CD14-positive monocyte (primary cell): ENCODE measurements at regions not wholly inside any gene's neighbourhood (a gene's known extent, or its start where the extent isn't known, plus 50 kb on each side); places are given as distances from the start of the nearest gene placed in this dataset.

ENCODE experiments used
- DNase-seq, 3 donors: peaks; one replicate each; pipeline ENCODE4 v3.0.0-alpha.2; 2011 to 2022
- H2AFZ ChIP-seq: 2 replicates; pipeline ENCODE4 v1.6.0; 2012; ENCODE audit warnings: mild to moderate bottlenecking, low read depth, low read length, inconsistent platforms; ENCODE audit not compliant: insufficient read depth, poor library complexity, severe bottlenecking
- H3K27ac ChIP-seq, 2 donors: 1 replicate in 1 of 2; 2 replicates in 1 of 2; pipeline ENCODE4 v1.5.1; 2012 to 2013; ENCODE audit warnings: low read length in 2 of 2, control low read depth in 1 of 2, inconsistent platforms in 1 of 2, low read depth in 1 of 2, mild to moderate bottlenecking in 1 of 2
- H3K27me3 ChIP-seq, 2 donors: one replicate each; pipeline versions ENCODE4 v1.6.0 to v1.6.1; 2011 to 2013; ENCODE audit warnings: low read length in 2 of 2; ENCODE audit not compliant: control insufficient read depth in 2 of 2, insufficient read depth in 2 of 2
- H3K36me3 ChIP-seq, 2 donors: replicated peaks in 1 of 2; 1 replicate in 1 of 2; 2 replicates in 1 of 2; pipeline versions ENCODE4 v1.5.1 to v1.6.1; 2012 to 2013; ENCODE audit warnings: low read length in 2 of 2, control low read depth in 1 of 2, inconsistent platforms in 1 of 2, mild to moderate bottlenecking in 1 of 2; ENCODE audit not compliant: insufficient read depth in 2 of 2, control insufficient read depth in 1 of 2
- H3K4me1 ChIP-seq, 2 donors: 1 replicate in 1 of 2; 2 replicates in 1 of 2; pipeline versions ENCODE4 v1.5.1 to v1.6.1; 2012 to 2013; ENCODE audit warnings: low read length in 2 of 2, control low read depth in 1 of 2, inconsistent platforms in 1 of 2, mild to moderate bottlenecking in 1 of 2, moderate library complexity in 1 of 2; ENCODE audit not compliant: insufficient read depth in 2 of 2, control insufficient read depth in 1 of 2
- H3K4me2 ChIP-seq: replicated peaks from 2 replicates; pipeline ENCODE3; 2012; ENCODE audit warnings: low read length, moderate library complexity, mild to moderate bottlenecking; ENCODE audit not compliant: poor library complexity, severe bottlenecking; ENCODE audit errors: extremely low read depth
- H3K4me3 ChIP-seq, 3 experiments: fragments of 200-600 bp in 1 of 3; sonication (generic) in 1 of 3; replicated peaks in 1 of 3; 1 replicate in 2 of 3; 2 replicates in 1 of 3; pipeline ENCODE4 v1.5.1; 2011 to 2013; ENCODE audit warnings: low read length in 3 of 3, mild to moderate bottlenecking in 3 of 3, control low read depth in 2 of 3, low read depth in 2 of 3, inconsistent platforms in 1 of 3, moderate library complexity in 1 of 3
- H3K79me2 ChIP-seq: 2 replicates; pipeline ENCODE4 v1.6.0; 2012; ENCODE audit warnings: mild to moderate bottlenecking, control low read depth, inconsistent platforms, low read length, moderate library complexity; ENCODE audit not compliant: insufficient read depth
- H3K9ac ChIP-seq: 2 replicates; pipeline ENCODE4 v1.6.0; 2017; ENCODE audit warnings: low read length, mild to moderate bottlenecking; ENCODE audit not compliant: insufficient read depth, poor library complexity, severe bottlenecking
- H3K9me3 ChIP-seq, 2 donors: replicated peaks in 1 of 2; 1 replicate in 1 of 2; 2 replicates in 1 of 2; pipeline versions ENCODE4 v1.5.1 to v1.6.1; 2012 to 2013; ENCODE audit warnings: low read length in 2 of 2, control low read depth in 1 of 2; ENCODE audit not compliant: control insufficient read depth in 1 of 2, insufficient read depth in 1 of 2
- H4K20me1 ChIP-seq: 2 replicates; pipeline ENCODE4 v1.6.0; 2012; ENCODE audit warnings: mild to moderate bottlenecking, low read length, control low read depth, moderate library complexity; ENCODE audit not compliant: insufficient read depth
- H3K27ac Mint-ChIP-seq, 7 donors: one replicate each; pipeline ENCODE4 v1.8.0; 2020; ENCODE audit warnings: mild to moderate bottlenecking in 7 of 7, mixed read lengths in 7 of 7, moderate library complexity in 6 of 7, inconsistent platforms in 2 of 7
- H3K27me3 Mint-ChIP-seq, 3 donors: one replicate each; pipeline ENCODE4 v1.8.0; 2021 to 2022; ENCODE audit warnings: low read depth in 3 of 3, mild to moderate bottlenecking in 3 of 3, mixed read lengths in 3 of 3, moderate library complexity in 3 of 3, inconsistent platforms in 1 of 3
- H3K36me3 Mint-ChIP-seq, 2 donors: one replicate each; pipeline ENCODE4 v1.8.0; 2020; ENCODE audit warnings: mixed read lengths in 2 of 2, inconsistent platforms in 1 of 2, mild to moderate bottlenecking in 1 of 2
- H3K4me1 Mint-ChIP-seq: one replicate; pipeline ENCODE4 v1.8.0; 2020; ENCODE audit warnings: mild to moderate bottlenecking, mixed read lengths
- H3K4me3 Mint-ChIP-seq, 2 donors: one replicate each; pipeline ENCODE4 v1.8.0; 2020; ENCODE audit warnings: mild to moderate bottlenecking in 2 of 2, mixed read lengths in 2 of 2, moderate library complexity in 1 of 2
- H3K9me3 Mint-ChIP-seq, 7 donors: one replicate each; pipeline ENCODE4 v1.8.0; 2020 to 2022; ENCODE audit warnings: mixed read lengths in 7 of 7, mild to moderate bottlenecking in 6 of 7, moderate library complexity in 6 of 7, inconsistent platforms in 2 of 7
- WGBS: methylation state at CpG from one replicate; pipeline ENCODE4 v1.1.5; 2013; ENCODE audit warnings: missing lambda C conversion rate; ENCODE audit not compliant: insufficient coverage; 5-methylcytosine and 5-hydroxymethylcytosine counted together
- intact Hi-C, 2 donors: fragments of 100-400 bp; cut with micrococcal nuclease; formaldehyde crosslinking; loops; one replicate each; pipeline versions ENCODE4 v1.15.0 to v1.15.1; 2023
- TF ChIP-seq, protein P1 (sequence below): fragments of 200-600 bp; IDR thresholded peaks from one replicate; pipeline ENCODE4 v1.8.0; 2022; ENCODE audit warnings: antibody characterized with exemption, mild to moderate bottlenecking

DNA sequence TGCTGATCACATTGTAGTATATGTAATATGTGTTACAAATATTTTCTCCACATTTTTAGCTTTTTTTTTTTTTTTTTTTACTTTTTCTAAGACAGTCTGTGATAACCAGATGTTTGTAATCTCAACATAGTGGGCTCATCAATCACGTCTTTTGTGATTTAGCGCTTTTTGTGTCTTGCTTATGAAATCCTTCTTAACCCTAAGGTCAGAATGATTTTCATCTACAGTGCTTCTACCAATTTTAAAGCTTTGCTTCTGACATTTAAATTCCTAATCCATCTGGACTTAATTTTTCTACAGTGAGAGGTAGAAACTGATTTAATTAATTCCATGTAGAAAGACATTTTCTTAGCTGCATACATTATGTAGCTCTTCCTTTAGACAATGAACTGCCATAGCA, 626.4 kb downstream of the TNS3 start:
- no peak overlapping the region for H3K4me2 ChIP-seq
- no peak for DNase-seq
- H3K4me3 ChIP-seq = no peak overlapping the region
- no peaks in the 10 kb centered on the region for H3K27me3 ChIP-seq
- Mint-ChIP-seq H3K27me3 (peaks cover 0 to 2% (median 0%) of the 10 kb centered on the region in 3 donors), H3K9me3 (peaks cover 0 to 13% (median 3%) of the 10 kb centered on the region in 7 donors), H3K4me1 (no peaks in the 10 kb centered on the region), H3K36me3 (no peaks in the 10 kb centered on the region), H3K27ac (no peak overlapping the region), H3K4me3 (no peak overlapping the region)
- peaks cover 0 to 5% of the 10 kb centered on the region in 2 donors for H3K9me3 ChIP-seq
- no peak overlapping the region for H3K27ac ChIP-seq
- no peak overlapping the region for H3K9ac ChIP-seq
- H3K36me3 ChIP-seq = no peaks in the 10 kb centered on the region
- intact Hi-C loops = no loop called here
- no peaks in the 10 kb centered on the region for H3K4me1 ChIP-seq
- WGBS = no CpG with 5 or more reads among the region's 2 CpGs
- TF ChIP-seq, protein P1, sequence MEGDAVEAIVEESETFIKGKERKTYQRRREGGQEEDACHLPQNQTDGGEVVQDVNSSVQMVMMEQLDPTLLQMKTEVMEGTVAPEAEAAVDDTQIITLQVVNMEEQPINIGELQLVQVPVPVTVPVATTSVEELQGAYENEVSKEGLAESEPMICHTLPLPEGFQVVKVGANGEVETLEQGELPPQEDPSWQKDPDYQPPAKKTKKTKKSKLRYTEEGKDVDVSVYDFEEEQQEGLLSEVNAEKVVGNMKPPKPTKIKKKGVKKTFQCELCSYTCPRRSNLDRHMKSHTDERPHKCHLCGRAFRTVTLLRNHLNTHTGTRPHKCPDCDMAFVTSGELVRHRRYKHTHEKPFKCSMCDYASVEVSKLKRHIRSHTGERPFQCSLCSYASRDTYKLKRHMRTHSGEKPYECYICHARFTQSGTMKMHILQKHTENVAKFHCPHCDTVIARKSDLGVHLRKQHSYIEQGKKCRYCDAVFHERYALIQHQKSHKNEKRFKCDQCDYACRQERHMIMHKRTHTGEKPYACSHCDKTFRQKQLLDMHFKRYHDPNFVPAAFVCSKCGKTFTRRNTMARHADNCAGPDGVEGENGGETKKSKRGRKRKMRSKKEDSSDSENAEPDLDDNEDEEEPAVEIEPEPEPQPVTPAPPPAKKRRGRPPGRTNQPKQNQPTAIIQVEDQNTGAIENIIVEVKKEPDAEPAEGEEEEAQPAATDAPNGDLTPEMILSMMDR = no peak
- H2AFZ ChIP-seq = no peak overlapping the region
- H3K79me2 ChIP-seq = no peaks in the 10 kb centered on the region
- H4K20me1 ChIP-seq = no peaks in the 10 kb centered on the region

DNA sequence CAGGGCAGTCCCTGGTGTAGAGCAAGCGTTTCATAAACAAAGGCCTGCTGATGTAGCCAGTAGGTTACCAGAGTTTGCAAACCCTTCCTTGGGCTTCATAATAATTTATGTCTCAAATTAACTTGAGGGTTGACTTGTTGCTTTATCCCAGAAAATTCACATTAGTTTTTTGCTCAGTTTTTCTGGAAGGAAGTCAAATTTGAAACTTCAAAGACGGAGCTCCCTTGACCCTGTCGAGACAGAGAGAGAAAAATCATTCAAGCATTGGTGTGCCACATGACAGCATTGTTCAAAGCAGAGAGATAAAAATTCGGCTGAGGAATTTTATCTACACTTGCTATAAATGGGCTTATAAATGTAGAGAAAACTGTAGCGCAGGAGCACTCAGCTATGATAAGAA, 627.7 kb downstream of the TNS3 start:
- Histone ChIP-seq H3K79me2 (no peaks in the 10 kb centered on the region), H3K9ac (no peak overlapping the region), H3K27me3 (no peaks in the 10 kb centered on the region), H3K36me3 (no peaks in the 10 kb centered on the region), H3K4me3 (no peak overlapping the region), H3K4me1 (no peaks in the 10 kb centered on the region), H3K4me2 (no peak overlapping the region), H4K20me1 (no peaks in the 10 kb centered on the region), H3K9me3 (peaks cover 0 to 5% of the 10 kb centered on the region in 2 donors), H2AFZ (no peak overlapping the region), H3K27ac (no peak overlapping the region)
- no peak overlapping the region for H3K4me3 Mint-ChIP-seq
- 66% methylated on average over 2 of the region's 5 CpGs for WGBS
- TF ChIP-seq, protein P1 = no peak
- peaks cover 0 to 13% (median 3%) of the 10 kb centered on the region in 7 donors for H3K9me3 Mint-ChIP-seq
- H3K27me3 Mint-ChIP-seq = peaks cover 0 to 2% (median 0%) of the 10 kb centered on the region in 3 donors
- H3K36me3 Mint-ChIP-seq = no peaks in the 10 kb centered on the region
- H3K4me1 Mint-ChIP-seq = no peaks in the 10 kb centered on the region
- no peak for DNase-seq
- intact Hi-C loops = no loop called here
- no peak overlapping the region for H3K27ac Mint-ChIP-seq
